Activated CD8-positive, alpha-beta T cell treated with anti-CD3 and anti-CD28 coated beads, Interleukin-2, amount 10 ng/mL, durations not matched to agents 7 days and 5 days (primary cell): ENCODE measurements at regions not wholly inside any gene's neighbourhood (a gene's known extent, or its start where the extent isn't known, plus 50 kb on each side); places are given as distances from the start of the nearest gene placed in this dataset.
A peak's percentile ranks its signal among the peaks of the same experiment; 100 is the strongest.
"Not testable (repeated sequence)": the region's sequence is repeated elsewhere in the genome, so short reads cannot be mapped to it uniquely, and the experiment has no call there.

Source experiments
- ATAC-seq: fragments of 150-1000 bp; cut with Tn5 transposase; one replicate; pipeline ENCODE4 v1.10.0; 2021; ENCODE audit warnings: moderate library complexity
- CTCF ChIA-PET: fragments of 350-600 bp; sonication (Branson Sonifier 250); formaldehyde crosslinking; loops from one replicate; lab custom pipeline; 2021; ENCODE audit warnings: antibody characterized with exemption; lab: Charles Lee
- POLR2A ChIA-PET: fragments of 350-600 bp; sonication (Branson Sonifier 250); formaldehyde crosslinking; loops from one replicate; lab custom pipeline; 2021; ENCODE audit warnings: antibody characterized with exemption; lab: Charles Lee
- DNase-seq: peaks from one replicate; pipeline ENCODE4 v3.0.0-alpha.2; 2020
- H3K27ac Mint-ChIP-seq: one replicate; pipeline ENCODE4 v1.8.0; 2021; ENCODE audit warnings: mild to moderate bottlenecking, mixed read lengths
- H3K27me3 Mint-ChIP-seq: one replicate; pipeline ENCODE4 v1.8.0; 2021; ENCODE audit warnings: low read depth, mixed read lengths
- H3K36me3 Mint-ChIP-seq: one replicate; pipeline ENCODE4 v1.8.0; 2021; ENCODE audit warnings: low read depth, mixed read lengths
- H3K4me1 Mint-ChIP-seq: one replicate; pipeline ENCODE4 v1.8.0; 2021; ENCODE audit warnings: low read depth, mixed read lengths
- H3K4me3 Mint-ChIP-seq: one replicate; pipeline ENCODE4 v1.8.0; 2021; ENCODE audit warnings: mild to moderate bottlenecking, mixed read lengths
- H3K9me3 Mint-ChIP-seq: one replicate; pipeline ENCODE4 v1.8.0; 2022; ENCODE audit warnings: mixed read lengths; ENCODE audit not compliant: insufficient read depth

DNA sequence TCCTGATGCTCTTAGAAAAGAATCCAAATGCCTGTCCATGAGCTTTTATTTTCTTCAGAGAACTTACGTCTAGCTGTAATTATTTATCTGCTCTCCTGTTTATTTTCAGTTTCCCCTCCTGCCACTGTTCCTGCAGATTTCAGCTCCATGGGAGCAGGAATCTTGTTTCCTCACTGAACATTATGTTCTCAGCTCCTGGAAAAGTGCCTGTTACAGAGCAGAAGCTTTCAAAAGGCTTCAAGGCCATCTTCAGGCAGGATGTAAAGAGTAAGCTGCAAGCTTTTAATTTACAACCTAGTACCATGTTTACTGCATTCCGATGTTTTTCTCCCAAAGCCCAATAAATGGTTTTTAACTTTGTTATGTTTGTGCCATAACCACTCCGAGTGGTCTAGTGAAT is 98.4 kb upstream of the BTG1 start:
- no peaks in the 10 kb centered on the region for H3K36me3 Mint-ChIP-seq
- H3K9me3 Mint-ChIP-seq = no peaks in the 10 kb centered on the region
- H3K4me3 Mint-ChIP-seq = no peak overlapping the region
- ChIA-PET POLR2A (interaction anchor here (0.7 to 0.9 kb wide), 2 partner anchors 97 to 98 kb away, joined by 3 read pairs; partner anchors contain the start of gene BTG1), CTCF (interaction anchor here (0.8 to 1.7 kb wide), 9 partner anchors 12 to 433 kb away, joined by 3 to 7 read pairs (median 3); no protein-coding TSS in a partner anchor)
- H3K27ac Mint-ChIP-seq = no peak overlapping the region
- H3K27me3 Mint-ChIP-seq = no peaks in the 10 kb centered on the region
- DNase-seq (no peak), ATAC-seq (no peak)
- H3K4me1 Mint-ChIP-seq = no peaks in the 10 kb centered on the region

GRCh38 chr12:92242907-92243306 is 97.3 kb upstream of the BTG1 start:
- DNase-seq (no peak), ATAC-seq (no peak)
- H3K27me3 Mint-ChIP-seq = no peaks in the 10 kb centered on the region
- H3K4me1 Mint-ChIP-seq = no peaks in the 10 kb centered on the region
- no peak overlapping the region for H3K27ac Mint-ChIP-seq
- ChIA-PET POLR2A (no interaction called here), CTCF (interaction anchor here (0.9 to 1.4 kb wide), 4 partner anchors 17 to 327 kb away, joined by 3 to 4 read pairs (median 3); no protein-coding TSS in a partner anchor)
- H3K36me3 Mint-ChIP-seq = no peaks in the 10 kb centered on the region
- H3K9me3 Mint-ChIP-seq = no peaks in the 10 kb centered on the region
- H3K4me3 Mint-ChIP-seq = no peak overlapping the region

- no peak overlapping the region for H3K27ac Mint-ChIP-seq
- CTCF ChIA-PET = no interaction called here
- ATAC-seq (no peak), DNase-seq (no peak)
- H3K36me3 Mint-ChIP-seq = peaks cover 1% of the 10 kb centered on the region
- peaks cover 11% of the 10 kb centered on the region for H3K4me1 Mint-ChIP-seq
- H3K27me3 Mint-ChIP-seq = no peaks in the 10 kb centered on the region
- POLR2A ChIA-PET = interaction anchor here (2.2 kb wide), 1 partner anchor 92 kb away, joined by 5 read pairs; the partner anchor contains the start of gene BTG1
- no peaks in the 10 kb centered on the region for H3K9me3 Mint-ChIP-seq
- H3K4me3 Mint-ChIP-seq = no peak overlapping the region
These were observed 92.3 kb upstream of the BTG1 start for GRCh38 chr12:92237762-92238523.

DNA sequence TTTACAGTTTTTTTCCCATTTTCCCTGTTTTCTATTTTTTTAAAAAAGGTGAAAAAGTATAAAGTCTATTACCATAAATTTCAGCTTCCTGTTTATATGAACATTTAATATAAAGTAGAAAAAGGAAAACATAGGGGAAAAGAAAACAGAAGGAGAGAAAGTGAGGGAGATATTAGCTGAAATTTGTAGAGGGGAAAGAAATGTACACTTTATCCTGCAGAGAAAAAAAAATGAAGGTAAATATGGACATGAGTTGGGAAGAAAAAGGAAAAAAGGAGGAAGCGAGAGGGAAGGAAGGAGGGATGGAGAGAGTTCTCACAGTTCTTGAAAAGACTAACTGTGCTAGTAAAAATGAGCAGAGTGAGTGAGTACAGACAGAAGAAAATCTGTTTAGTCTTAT is 91.6 kb upstream of the BTG1 start:
- no peaks in the 10 kb centered on the region for H3K9me3 Mint-ChIP-seq
- H3K36me3 Mint-ChIP-seq = peaks cover 1% of the 10 kb centered on the region
- no peak overlapping the region for H3K4me3 Mint-ChIP-seq
- CTCF ChIA-PET = no interaction called here
- POLR2A ChIA-PET = interaction anchor here (2.2 kb wide), 1 partner anchor 92 kb away, joined by 5 read pairs; the partner anchor contains the start of gene BTG1
- no peaks in the 10 kb centered on the region for H3K27me3 Mint-ChIP-seq
- H3K27ac Mint-ChIP-seq = no peak overlapping the region
- ATAC-seq = no peak
- no peak for DNase-seq
- peaks cover 11% of the 10 kb centered on the region for H3K4me1 Mint-ChIP-seq

DNA sequence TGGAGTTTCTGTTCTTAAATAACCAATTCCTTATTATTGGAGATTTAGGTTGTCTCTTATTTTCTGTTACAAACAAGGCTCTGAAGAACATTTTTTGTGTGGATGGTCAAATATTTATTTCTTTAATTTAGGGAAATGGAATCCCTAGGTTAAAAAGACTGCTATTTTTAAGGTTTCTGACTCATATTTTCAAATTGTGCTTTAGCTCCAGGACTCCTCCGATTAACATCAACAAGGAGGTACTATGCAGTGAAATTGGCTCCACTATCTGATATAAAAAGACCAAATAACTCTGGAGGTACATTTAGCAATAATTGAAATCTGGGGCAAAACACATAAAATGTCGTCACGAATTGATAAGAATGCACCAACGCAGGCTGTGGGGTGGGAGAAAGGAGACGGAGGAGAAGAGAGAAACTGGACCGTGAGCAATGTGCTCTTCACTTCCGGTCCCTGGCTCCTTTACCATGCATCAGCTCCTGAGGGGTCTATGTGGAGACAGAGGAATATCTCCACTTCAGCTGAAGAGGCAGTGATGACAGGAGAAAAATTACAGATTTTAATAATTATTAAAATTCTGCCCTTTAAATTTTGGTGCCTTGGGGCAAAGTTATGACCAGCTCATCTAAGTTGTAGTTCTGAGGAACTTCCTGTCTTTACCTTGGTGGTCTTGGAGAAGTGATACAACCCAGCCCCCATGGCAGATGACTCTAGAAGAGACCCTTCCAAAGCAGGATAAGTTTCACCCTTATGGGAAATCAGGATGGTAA is 90.2 kb upstream of the BTG1 start:
- DNase-seq = no peak
- H3K36me3 Mint-ChIP-seq = peaks cover 1% of the 10 kb centered on the region
- no peak overlapping the region for H3K27ac Mint-ChIP-seq
- no peak for ATAC-seq
- no peak overlapping the region for H3K4me3 Mint-ChIP-seq
- H3K4me1 Mint-ChIP-seq = peaks cover 11% of the 10 kb centered on the region
- ChIA-PET POLR2A (interaction anchor here (2.2 kb wide), 1 partner anchor 90 kb away, joined by 5 read pairs; the partner anchor contains the start of gene BTG1), CTCF (interaction anchor here (1.1 kb wide), 1 partner anchor 172 kb away, joined by 4 read pairs; no protein-coding TSS in a partner anchor)
- no peaks in the 10 kb centered on the region for H3K27me3 Mint-ChIP-seq
- no peaks in the 10 kb centered on the region for H3K9me3 Mint-ChIP-seq

- H3K4me1 Mint-ChIP-seq = peaks cover 11% of the 10 kb centered on the region
- DNase-seq = no peak
- ATAC-seq = no peak
- ChIA-PET CTCF (interaction anchor here (0.7 kb wide), 1 partner anchor 156 kb away, joined by 3 read pairs; no protein-coding TSS in a partner anchor), POLR2A (interaction anchor here (0.6 kb wide), 1 partner anchor 271 kb away, joined by 3 read pairs; no protein-coding TSS in a partner anchor)
- H3K9me3 Mint-ChIP-seq = no peaks in the 10 kb centered on the region
- H3K4me3 Mint-ChIP-seq = no peak overlapping the region
- peaks cover 1% of the 10 kb centered on the region for H3K36me3 Mint-ChIP-seq
- H3K27ac Mint-ChIP-seq = peak overlapping the region; percentile 43
- H3K27me3 Mint-ChIP-seq = no peaks in the 10 kb centered on the region
These were observed 88.9 kb upstream of the BTG1 start for GRCh38 chr12:92234533-92234932.

DNA sequence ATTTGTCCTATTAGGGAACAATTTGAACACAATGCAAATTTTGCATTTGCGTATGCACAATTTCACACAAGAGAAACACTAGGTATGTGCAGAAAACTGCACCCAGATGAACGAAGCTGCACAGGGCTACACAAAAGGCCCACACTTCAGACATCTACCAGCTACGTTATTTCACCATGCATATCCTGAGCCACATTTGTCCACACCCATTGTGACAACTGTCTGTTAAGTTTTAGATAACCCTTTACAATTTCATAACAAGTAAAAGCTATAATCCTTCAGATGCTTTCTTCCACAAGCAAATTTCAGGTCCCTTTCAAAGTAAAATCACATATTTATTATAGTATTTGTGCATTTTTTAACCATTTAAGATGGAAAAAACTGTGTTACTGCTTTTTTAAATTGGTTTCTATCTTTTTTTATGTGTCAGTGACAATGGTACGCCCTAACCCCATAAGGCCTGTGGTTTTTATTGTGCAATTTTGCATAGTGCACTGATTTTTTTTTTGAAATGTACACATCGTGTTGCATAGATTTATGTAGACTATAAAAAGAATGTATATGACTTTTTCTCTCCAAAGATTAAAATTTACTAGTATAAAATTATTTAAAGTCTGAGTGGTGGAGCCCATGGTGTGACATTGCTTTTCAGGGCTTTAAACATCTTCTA is 87.8 kb upstream of the BTG1 start:
- POLR2A ChIA-PET = interaction anchor here (0.7 kb wide), 1 partner anchor 88 kb away, joined by 3 read pairs; the partner anchor contains the start of gene BTG1
- H3K27me3 Mint-ChIP-seq = no peaks in the 10 kb centered on the region
- peaks cover 11% of the 10 kb centered on the region for H3K4me1 Mint-ChIP-seq
- peaks cover 1% of the 10 kb centered on the region for H3K36me3 Mint-ChIP-seq
- DNase-seq = no peak
- H3K27ac Mint-ChIP-seq = no peak overlapping the region
- ATAC-seq = no peak
- no peaks in the 10 kb centered on the region for H3K9me3 Mint-ChIP-seq
- CTCF ChIA-PET = interaction anchor here (1.0 kb wide), 1 partner anchor 38 kb away, joined by 4 read pairs; no protein-coding TSS in a partner anchor
- no peak overlapping the region for H3K4me3 Mint-ChIP-seq

DNA sequence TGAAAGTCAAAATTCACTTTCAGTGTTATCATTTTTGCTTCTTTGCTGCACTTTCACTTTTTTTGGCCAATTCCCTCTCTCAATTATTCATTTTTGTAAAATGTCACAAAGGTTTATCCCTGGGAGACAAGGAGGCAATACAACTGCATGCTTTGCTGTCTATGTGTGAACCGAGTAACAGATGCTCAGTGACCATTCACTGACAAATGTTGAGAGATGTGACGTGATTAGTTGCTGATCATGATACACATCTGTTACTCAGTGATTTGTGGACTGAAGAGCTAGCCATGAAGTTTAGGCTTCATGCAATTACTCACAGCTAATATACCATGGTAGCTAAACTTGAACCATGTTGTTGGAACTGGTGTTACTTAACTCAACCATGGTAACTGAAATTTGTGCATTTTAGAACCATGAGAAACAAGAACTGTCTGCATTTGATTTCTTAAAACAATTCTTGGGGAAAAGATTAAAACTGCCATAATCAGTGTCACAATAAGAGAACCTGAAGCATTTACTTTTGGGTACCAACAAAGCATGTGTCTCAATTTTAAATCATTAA is 86.8 kb upstream of the BTG1 start:
- H3K9me3 Mint-ChIP-seq, H3K27me3 Mint-ChIP-seq, ATAC-seq, H3K27ac Mint-ChIP-seq, H3K36me3 Mint-ChIP-seq, H3K4me3 Mint-ChIP-seq, POLR2A ChIA-PET, DNase-seq: not testable (repeated sequence)
- CTCF ChIA-PET = interaction anchor here (1.6 kb wide), 1 partner anchor 176 kb away, joined by 3 read pairs; no protein-coding TSS in a partner anchor
- peaks cover 11% of the 10 kb centered on the region for H3K4me1 Mint-ChIP-seq

- H3K4me3 Mint-ChIP-seq, H3K9me3 Mint-ChIP-seq, H3K27ac Mint-ChIP-seq, H3K27me3 Mint-ChIP-seq, DNase-seq, POLR2A ChIA-PET, ATAC-seq, H3K36me3 Mint-ChIP-seq: not testable (repeated sequence)
- peaks cover 11% of the 10 kb centered on the region for H3K4me1 Mint-ChIP-seq
- CTCF ChIA-PET = interaction anchor here (1.3 to 1.6 kb wide), 2 partner anchors 8 to 176 kb away, joined by 3 read pairs; no protein-coding TSS in a partner anchor
These were observed 86.3 kb upstream of the BTG1 start for GRCh38 chr12:92231945-92232344.

- not testable (repeated sequence) for H3K27ac Mint-ChIP-seq, H3K4me3 Mint-ChIP-seq, H3K27me3 Mint-ChIP-seq, DNase-seq, H3K9me3 Mint-ChIP-seq, H3K36me3 Mint-ChIP-seq, ATAC-seq
- ChIA-PET POLR2A (interaction anchor here (1.7 kb wide), 1 partner anchor 86 kb away, joined by 8 read pairs; the partner anchor contains the start of gene BTG1), CTCF (interaction anchor here (0.8 to 1.6 kb wide), 3 partner anchors 8 to 177 kb away, joined by 3 read pairs; no protein-coding TSS in a partner anchor)
- H3K4me1 Mint-ChIP-seq = peaks cover 11% of the 10 kb centered on the region
These were observed 85.9 kb upstream of the BTG1 start for GRCh38 chr12:92231532-92231931.

GRCh38 chr12:92229381-92229780 is 83.7 kb upstream of the BTG1 start:
- Mint-ChIP-seq H3K27ac (no peak overlapping the region), H3K4me1 (peaks cover 2% of the 10 kb centered on the region), H3K27me3 (no peaks in the 10 kb centered on the region), H3K4me3 (no peak overlapping the region), H3K9me3 (no peaks in the 10 kb centered on the region), H3K36me3 (peaks cover 1% of the 10 kb centered on the region)
- DNase-seq (no peak), ATAC-seq (no peak)
- POLR2A ChIA-PET = no interaction called here
- CTCF ChIA-PET = no interaction called here
